ENCODE measurements at regions not wholly inside any gene's neighbourhood (a gene's known extent, or its start where the extent isn't known, plus 50 kb on each side); places are given as distances from the start of the nearest gene placed in this dataset.

- H3K9ac ChIP-seq (ENCODE audit: low read length), result no peak overlapping the region
- no peaks in the 10 kb centered on the region for H3K27me3 ChIP-seq (ENCODE audit: low read depth, low read length)
- no peaks in the 10 kb centered on the region for H3K9me3 ChIP-seq (ENCODE audit: insufficient read depth, low read length)
- no peak overlapping the region for H2AFZ ChIP-seq (ENCODE audit: low read depth, low read length)
- no peaks in the 10 kb centered on the region for H4K20me1 ChIP-seq (ENCODE audit: insufficient read depth, low read length)
- no peaks in the 10 kb centered on the region for H3K36me3 ChIP-seq (replicated peaks; ENCODE audit: low read depth, low read length)
- TF ChIP-seq EZH2phosphoT487 (IDR thresholded peaks at IDR 0.05; ENCODE audit: low read depth), result no peak
- TF ChIP-seq, protein P1, sequence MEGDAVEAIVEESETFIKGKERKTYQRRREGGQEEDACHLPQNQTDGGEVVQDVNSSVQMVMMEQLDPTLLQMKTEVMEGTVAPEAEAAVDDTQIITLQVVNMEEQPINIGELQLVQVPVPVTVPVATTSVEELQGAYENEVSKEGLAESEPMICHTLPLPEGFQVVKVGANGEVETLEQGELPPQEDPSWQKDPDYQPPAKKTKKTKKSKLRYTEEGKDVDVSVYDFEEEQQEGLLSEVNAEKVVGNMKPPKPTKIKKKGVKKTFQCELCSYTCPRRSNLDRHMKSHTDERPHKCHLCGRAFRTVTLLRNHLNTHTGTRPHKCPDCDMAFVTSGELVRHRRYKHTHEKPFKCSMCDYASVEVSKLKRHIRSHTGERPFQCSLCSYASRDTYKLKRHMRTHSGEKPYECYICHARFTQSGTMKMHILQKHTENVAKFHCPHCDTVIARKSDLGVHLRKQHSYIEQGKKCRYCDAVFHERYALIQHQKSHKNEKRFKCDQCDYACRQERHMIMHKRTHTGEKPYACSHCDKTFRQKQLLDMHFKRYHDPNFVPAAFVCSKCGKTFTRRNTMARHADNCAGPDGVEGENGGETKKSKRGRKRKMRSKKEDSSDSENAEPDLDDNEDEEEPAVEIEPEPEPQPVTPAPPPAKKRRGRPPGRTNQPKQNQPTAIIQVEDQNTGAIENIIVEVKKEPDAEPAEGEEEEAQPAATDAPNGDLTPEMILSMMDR (IDR thresholded peaks at IDR 0.05; ENCODE audit: low read depth, low read length), result no peak
- H3K27ac ChIP-seq (ENCODE audit: low read length), result no peak overlapping the region
- H3K4me3 ChIP-seq (ENCODE audit: low read length), result no peak overlapping the region
- no peaks in the 10 kb centered on the region for H3K4me1 ChIP-seq (ENCODE audit: low read length)
- H3K79me2 ChIP-seq (ENCODE audit: low read length), result no peaks in the 10 kb centered on the region
- no peak overlapping the region for H3K4me2 ChIP-seq (ENCODE audit: low read length)
These were observed 201.8 kb upstream of the MIR17HG start for GRCh38 chr13:91145571-91146205.

DNA sequence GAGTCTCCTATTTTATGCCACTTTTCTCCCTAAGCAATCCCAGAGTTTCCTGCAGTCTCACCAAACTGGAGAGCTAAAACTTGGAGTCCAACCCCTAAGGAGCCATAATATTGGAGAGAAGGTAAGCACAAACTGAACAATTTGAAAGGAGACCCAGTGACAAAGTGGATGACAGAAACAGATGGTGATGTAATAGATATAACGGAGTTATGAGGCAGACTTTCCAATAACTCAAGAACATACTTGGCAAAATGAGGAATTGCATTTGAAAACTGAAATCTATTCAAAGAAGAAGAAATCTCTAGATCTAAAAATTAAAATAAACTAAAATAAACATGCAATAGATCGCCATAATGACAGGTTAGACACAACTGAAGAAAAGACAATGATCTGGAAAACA lies 200.9 kb upstream of the MIR17HG start:
- H3K79me2 ChIP-seq (ENCODE audit: low read length), result no peaks in the 10 kb centered on the region
- no peak overlapping the region for H3K4me2 ChIP-seq (ENCODE audit: low read length)
- H3K4me3 ChIP-seq (ENCODE audit: low read length), result no peak overlapping the region
- no peak overlapping the region for H3K27ac ChIP-seq (ENCODE audit: low read length)
- H3K27me3 ChIP-seq (ENCODE audit: low read depth, low read length), result no peaks in the 10 kb centered on the region
- H3K9me3 ChIP-seq (ENCODE audit: insufficient read depth, low read length), result no peaks in the 10 kb centered on the region
- no peaks in the 10 kb centered on the region for H3K4me1 ChIP-seq (ENCODE audit: low read length)
- no peaks in the 10 kb centered on the region for H3K36me3 ChIP-seq (replicated peaks; ENCODE audit: low read depth, low read length)
- TF ChIP-seq, protein P1 (IDR thresholded peaks at IDR 0.05; ENCODE audit: low read depth, low read length), result no peak
- TF ChIP-seq EZH2phosphoT487 (IDR thresholded peaks at IDR 0.05; ENCODE audit: low read depth), result no peak
- 0 out of 2 replicates have a peak overlapping the region, but pooled peaks have one; percentile 47 for H2AFZ ChIP-seq (ENCODE audit: low read depth, low read length)
- no peaks in the 10 kb centered on the region for H4K20me1 ChIP-seq (ENCODE audit: insufficient read depth, low read length)
- no peak overlapping the region for H3K9ac ChIP-seq (ENCODE audit: low read length)

- Histone ChIP-seq H3K4me1 (ENCODE audit: low read length) (no peaks in the 10 kb centered on the region), H4K20me1 (ENCODE audit: insufficient read depth, low read length) (no peaks in the 10 kb centered on the region), H3K4me3 (ENCODE audit: low read length) (no peak overlapping the region), H3K4me2 (ENCODE audit: low read length) (no peak overlapping the region), H3K9ac (ENCODE audit: low read length) (no peak overlapping the region), H3K27me3 (ENCODE audit: low read depth, low read length) (no peaks in the 10 kb centered on the region), H3K9me3 (ENCODE audit: insufficient read depth, low read length) (no peaks in the 10 kb centered on the region), H3K79me2 (ENCODE audit: low read length) (no peaks in the 10 kb centered on the region), H2AFZ (ENCODE audit: low read depth, low read length) (no peak overlapping the region), H3K27ac (ENCODE audit: low read length) (no peak overlapping the region), H3K36me3 (replicated peaks; ENCODE audit: low read depth, low read length) (no peaks in the 10 kb centered on the region)
- no peak for TF ChIP-seq EZH2phosphoT487 (IDR thresholded peaks at IDR 0.05; ENCODE audit: low read depth)
- TF ChIP-seq, protein P1 (IDR thresholded peaks at IDR 0.05; ENCODE audit: low read depth, low read length), result no peak
These were observed 199.4 kb upstream of the MIR17HG start for GRCh38 chr13:91148098-91148497.

DNA sequence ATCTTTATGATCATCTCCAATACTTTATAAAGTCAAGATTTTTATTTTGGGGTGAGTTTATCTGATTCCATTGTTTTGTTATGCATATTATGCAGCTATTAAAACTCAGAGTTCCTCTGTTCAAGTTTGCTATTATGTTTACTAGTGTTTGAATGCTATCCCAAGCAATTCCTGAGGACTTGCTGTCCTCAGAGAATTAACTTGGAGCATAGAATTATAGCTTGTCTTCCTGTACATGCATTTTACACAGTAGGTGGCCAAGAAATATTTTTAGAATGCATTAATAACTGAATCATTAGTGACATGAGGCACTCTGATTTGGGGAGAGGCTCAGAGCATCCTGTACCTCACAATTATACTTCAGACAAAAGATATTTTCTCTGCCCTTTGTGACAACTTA lies 195.6 kb upstream of the MIR17HG start:
- H3K4me2 ChIP-seq (ENCODE audit: low read length), result no peak overlapping the region
- H3K9me3 ChIP-seq (ENCODE audit: insufficient read depth, low read length), result no peaks in the 10 kb centered on the region
- H3K4me3 ChIP-seq (ENCODE audit: low read length), result no peak overlapping the region
- H2AFZ ChIP-seq (ENCODE audit: low read depth, low read length), result no peak overlapping the region
- H3K9ac ChIP-seq (ENCODE audit: low read length), result no peak overlapping the region
- H3K27ac ChIP-seq (ENCODE audit: low read length), result no peak overlapping the region
- H3K27me3 ChIP-seq (ENCODE audit: low read depth, low read length), result no peaks in the 10 kb centered on the region
- peaks cover 16% of the 10 kb centered on the region for H3K4me1 ChIP-seq (ENCODE audit: low read length)
- H3K36me3 ChIP-seq (replicated peaks; ENCODE audit: low read depth, low read length), result no peaks in the 10 kb centered on the region
- TF ChIP-seq EZH2phosphoT487 (IDR thresholded peaks at IDR 0.05; ENCODE audit: low read depth), result no peak
- TF ChIP-seq, protein P1 (IDR thresholded peaks at IDR 0.05; ENCODE audit: low read depth, low read length), result no peak
- H3K79me2 ChIP-seq (ENCODE audit: low read length), result no peaks in the 10 kb centered on the region
- no peaks in the 10 kb centered on the region for H4K20me1 ChIP-seq (ENCODE audit: insufficient read depth, low read length)

All from OCI-LY3 (cell line).